SK-N-SH (cell line): ENCODE measurements at regions not wholly inside any gene's neighbourhood (a gene's known extent, or its start where the extent isn't known, plus 50 kb on each side); places are given as distances from the start of the nearest gene placed in this dataset.
A peak's percentile ranks its signal among the peaks of the same experiment; 100 is the strongest.

ENCODE experiments used
- CTCF ChIA-PET: fragments of 300-600, 350-600 bp; formaldehyde crosslinking; extraction: SDS; loops from one replicate; lab custom pipeline; 2021; lab: Yijun Ruan, JAX
- POLR2A ChIA-PET: fragments of 350-600 bp; sonication (Branson Sonifier 250); formaldehyde crosslinking; extraction: SDS; loops from one replicate; lab custom pipeline; 2020; ENCODE audit warnings: antibody characterized with exemption, inconsistent platforms; lab: Yijun Ruan, JAX
- DNase-seq: peaks from one replicate; pipeline ENCODE4 v3.0.0; 2012
- H2AFZ ChIP-seq: fragments of 200-600 bp; sonication (generic); 2 replicates; pipeline ENCODE4 v1.8.1; 2016; ENCODE audit warnings: antibody characterized with exemption, mild to moderate bottlenecking, low read depth
- H3F3A ChIP-seq: fragments of 200-600 bp; sonication (generic); replicated peaks from 2 replicates; pipeline ENCODE3; 2016; ENCODE audit warnings: antibody characterized with exemption, mild to moderate bottlenecking; ENCODE audit not compliant: insufficient read depth
- H3K27ac ChIP-seq, 2 experiments: fragments of 200-500 bp in 1 of 2; fragments of 200-600 bp in 1 of 2; sonication (Bioruptor generic) in 1 of 2; sonication (generic), shearing (Covaris generic) in 1 of 2; 2 replicates each; pipeline versions ENCODE4 v1.5.1 to v1.6.1; 2014 to 2016; ENCODE audit warnings: low read depth in 2 of 2, inconsistent platforms in 1 of 2, low read length in 1 of 2, mild to moderate bottlenecking in 1 of 2, mixed read lengths in 1 of 2
- H3K27me3 ChIP-seq: fragments of 200-600 bp; sonication (generic), shearing (Covaris generic); 2 replicates; pipeline ENCODE4 v1.6.1; 2016; ENCODE audit warnings: mixed run types; ENCODE audit not compliant: insufficient read depth
- H3K36me3 ChIP-seq, 2 experiments: fragments of 200-500 bp in 1 of 2; fragments of 200-600 bp in 1 of 2; sonication (Bioruptor generic) in 1 of 2; sonication (generic) in 1 of 2; replicated peaks in 1 of 2; 2 replicates each; pipeline versions ENCODE3 to v1.5.1; 2014 to 2016; ENCODE audit warnings: low read length in 1 of 2, mild to moderate bottlenecking in 1 of 2; ENCODE audit not compliant: insufficient read depth in 2 of 2, control insufficient read depth in 1 of 2
- H3K4me1 ChIP-seq, 2 experiments: fragments of 200-500 bp in 1 of 2; fragments of 200-600 bp in 1 of 2; sonication (Bioruptor generic) in 1 of 2; sonication (generic), shearing (Covaris generic) in 1 of 2; 2 replicates each; pipeline versions ENCODE4 v1.5.1 to v1.6.1; 2014 to 2016; ENCODE audit warnings: low read depth in 1 of 2, low read length in 1 of 2, mixed run types in 1 of 2; ENCODE audit not compliant: insufficient read depth in 2 of 2, control insufficient read depth in 1 of 2
- H3K4me2 ChIP-seq: fragments of 200-600 bp; sonication (generic), shearing (Covaris generic); 2 replicates; pipeline ENCODE4 v1.6.1; 2017; ENCODE audit warnings: mixed run types
- H3K4me3 ChIP-seq, 2 experiments: fragments of 200-500 bp in 1 of 2; fragments of 200-600 bp in 1 of 2; sonication (Bioruptor generic) in 1 of 2; sonication (generic), shearing (Covaris generic) in 1 of 2; 2 replicates each; pipeline versions ENCODE4 v1.5.1 to v1.8.1; 2014 to 2016; ENCODE audit warnings: low read depth in 2 of 2, inconsistent platforms in 1 of 2, low read length in 1 of 2, mild to moderate bottlenecking in 1 of 2, mixed read lengths in 1 of 2, moderate library complexity in 1 of 2
- H3K79me2 ChIP-seq: fragments of 200-600 bp; sonication (generic); 2 replicates; pipeline ENCODE4 v1.8.1; 2017; ENCODE audit warnings: mild to moderate bottlenecking; ENCODE audit not compliant: insufficient read depth
- H3K9ac ChIP-seq: fragments of 200-600 bp; sonication (generic); 2 replicates; pipeline ENCODE4 v1.6.1; 2017; ENCODE audit warnings: mixed run types
- H3K9me2 ChIP-seq: fragments of 200-600 bp; sonication (generic); 2 replicates; pipeline ENCODE4 v1.6.1; 2017; ENCODE audit warnings: mixed run types
- H3K9me3 ChIP-seq: fragments of 200-600 bp; sonication (generic); 2 replicates; pipeline ENCODE4 v1.6.1; 2017; ENCODE audit warnings: mixed run types, mild to moderate bottlenecking, moderate library complexity
- H4K20me1 ChIP-seq: fragments of 200-600 bp; sonication (generic); 2 replicates; pipeline ENCODE4 v1.6.1; 2017; ENCODE audit warnings: mild to moderate bottlenecking, mixed run types; ENCODE audit not compliant: insufficient read depth
- EZH2phosphoT487 ChIP-seq: fragments of 200-600 bp; sonication (generic); IDR thresholded peaks from 2 replicates; pipeline ENCODE4 v1.6.1; 2017; ENCODE audit warnings: low read depth, mixed run types, mild to moderate bottlenecking, antibody characterized with exemption, moderate library complexity, borderline replicate concordance
- FOXM1 ChIP-seq: IDR thresholded peaks from 2 replicates; pipeline ENCODE4 v1.4.0; 2012; ENCODE audit warnings: low read depth, mild to moderate bottlenecking
- GATA2 ChIP-seq: sonication (generic); formaldehyde crosslinking; IDR thresholded peaks from 2 replicates; pipeline ENCODE4 v1.5.0; 2020; ENCODE audit warnings: mild to moderate bottlenecking, missing genetic modification reagents
- NRF1 ChIP-seq: IDR thresholded peaks from 2 replicates; pipeline ENCODE4 v1.6.1; 2012; ENCODE audit warnings: low read depth, mild to moderate bottlenecking, low read length
- PBX3 ChIP-seq: IDR thresholded peaks from 2 replicates; pipeline ENCODE4; 2012
- RAD21 ChIP-seq: IDR thresholded peaks from 2 replicates; pipeline ENCODE4 v1.6.1; 2012; ENCODE audit warnings: mild to moderate bottlenecking, low read length
- RXRA ChIP-seq: IDR thresholded peaks from 2 replicates; pipeline ENCODE4 v1.4.0; 2012; ENCODE audit warnings: low read depth, mild to moderate bottlenecking, borderline replicate concordance
- TAF1 ChIP-seq: IDR thresholded peaks from 2 replicates; pipeline ENCODE4 v1.6.1; 2012; ENCODE audit warnings: low read depth, mild to moderate bottlenecking, low read length, moderate library complexity, borderline replicate concordance
- TEAD4 ChIP-seq: IDR thresholded peaks from 2 replicates; pipeline ENCODE4 v1.4.0; 2012; ENCODE audit warnings: mild to moderate bottlenecking, borderline replicate concordance; ENCODE audit not compliant: insufficient read depth
- USF2 ChIP-seq: fragments of 150-350 bp; IDR thresholded peaks from 2 replicates; pipeline ENCODE4 v1.6.1; 2017; ENCODE audit warnings: antibody characterized with exemption, low read length, low read depth, borderline replicate concordance
- YY1 ChIP-seq: IDR thresholded peaks from 2 replicates; pipeline ENCODE4 v1.4.0; 2012; ENCODE audit warnings: low read depth, mild to moderate bottlenecking
- WGBS: methylation state at CpG from one replicate; pipeline ENCODE4 v1.1.6; 2017; ENCODE audit warnings: low lambda C conversion rate; 5-methylcytosine and 5-hydroxymethylcytosine counted together

GRCh38 chr10:4662576-4663161, 163.3 kb upstream of the AKR1E2 start:
- Histone ChIP-seq H3K4me1 (peaks cover 9 to 35% of the 10 kb centered on the region in 2 experiments), H3F3A (peaks cover 35% of the 10 kb centered on the region), H3K27me3 (no peaks in the 10 kb centered on the region), H3K27ac (peak overlapping the region; percentile 90 to 100), H3K4me3 (no peak overlapping the region), H3K9ac (peak overlapping the region; percentile 88), H3K9me3 (no peaks in the 10 kb centered on the region), H4K20me1 (no peaks in the 10 kb centered on the region), H3K9me2 (no peaks in the 10 kb centered on the region), H3K79me2 (peaks cover 7% of the 10 kb centered on the region; the same call in 1 of the 2 replicates), H3K36me3 (no peaks in the 10 kb centered on the region), H3K4me2 (peak overlapping the region; percentile 68), H2AFZ (0 out of 2 replicates have a peak overlapping the region, but pooled peaks have one; percentile 1)
- TF ChIP-seq YY1 (0 out of 2 replicates have a peak, but pooled peaks have one; percentile 9), PBX3 (no peak), TAF1 (0 out of 2 replicates have a peak, but pooled peaks have one; percentile 12)
- ChIA-PET POLR2A (no interaction called here), CTCF (interaction anchor here (1.7 kb wide), 1 partner anchor 11 kb away, joined by 3 read pairs; no protein-coding TSS in a partner anchor)
- DNase-seq = no peak
- WGBS = 19% methylated on average over 8 of the region's 9 CpGs

- Histone ChIP-seq H3K36me3 (no peaks in the 10 kb centered on the region), H3K4me1 (peaks cover 9 to 35% of the 10 kb centered on the region in 2 experiments), H3K27ac (peak overlapping the region; percentile 90 to 100; a peak in 3 of 4 replicates), H3K4me3 (no peak overlapping the region), H3K9me3 (no peaks in the 10 kb centered on the region), H3K9me2 (no peaks in the 10 kb centered on the region), H3F3A (peaks cover 35% of the 10 kb centered on the region), H4K20me1 (no peaks in the 10 kb centered on the region), H2AFZ (no peak overlapping the region; the same call in 1 of the 2 replicates), H3K4me2 (no peak overlapping the region), H3K27me3 (no peaks in the 10 kb centered on the region), H3K9ac (peak overlapping the region; percentile 88), H3K79me2 (peaks cover 7% of the 10 kb centered on the region; the same call in 1 of the 2 replicates)
- ChIA-PET POLR2A (no interaction called here), CTCF (no interaction called here)
- no peak for DNase-seq
- 91% methylated on average over 16 of the region's 16 CpGs for WGBS
- TF ChIP-seq TAF1 (no peak), NRF1 (no peak), EZH2phosphoT487 (no peak), USF2 (no peak), GATA2 (CRISPR knock-in tag) (no peak), YY1 (no peak), TEAD4 (no peak), FOXM1 (no peak), RXRA (no peak), RAD21 (no peak)
Measured at GRCh38 chr10:4661511-4662255, 164.3 kb upstream of the AKR1E2 start.
